ENCODE measurements at regions not wholly inside any gene's neighbourhood (a gene's known extent, or its start where the extent isn't known, plus 50 kb on each side); places are given as distances from the start of the nearest gene placed in this dataset.

GRCh38 chr5:60219921-60220320, 326.4 kb upstream of the PDE4D start:
- TF ChIP-seq, protein P1, sequence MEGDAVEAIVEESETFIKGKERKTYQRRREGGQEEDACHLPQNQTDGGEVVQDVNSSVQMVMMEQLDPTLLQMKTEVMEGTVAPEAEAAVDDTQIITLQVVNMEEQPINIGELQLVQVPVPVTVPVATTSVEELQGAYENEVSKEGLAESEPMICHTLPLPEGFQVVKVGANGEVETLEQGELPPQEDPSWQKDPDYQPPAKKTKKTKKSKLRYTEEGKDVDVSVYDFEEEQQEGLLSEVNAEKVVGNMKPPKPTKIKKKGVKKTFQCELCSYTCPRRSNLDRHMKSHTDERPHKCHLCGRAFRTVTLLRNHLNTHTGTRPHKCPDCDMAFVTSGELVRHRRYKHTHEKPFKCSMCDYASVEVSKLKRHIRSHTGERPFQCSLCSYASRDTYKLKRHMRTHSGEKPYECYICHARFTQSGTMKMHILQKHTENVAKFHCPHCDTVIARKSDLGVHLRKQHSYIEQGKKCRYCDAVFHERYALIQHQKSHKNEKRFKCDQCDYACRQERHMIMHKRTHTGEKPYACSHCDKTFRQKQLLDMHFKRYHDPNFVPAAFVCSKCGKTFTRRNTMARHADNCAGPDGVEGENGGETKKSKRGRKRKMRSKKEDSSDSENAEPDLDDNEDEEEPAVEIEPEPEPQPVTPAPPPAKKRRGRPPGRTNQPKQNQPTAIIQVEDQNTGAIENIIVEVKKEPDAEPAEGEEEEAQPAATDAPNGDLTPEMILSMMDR (IDR thresholded peaks at IDR 0.05; ENCODE audit: extremely low read depth in 1 of 2, insufficient read depth in 1 of 2, low read depth in 1 of 2, low read length in 2 of 2), result no peak
- TF ChIP-seq POLR2A (IDR thresholded peaks at IDR 0.05; ENCODE audit: low read depth, low read length) (no peak), EZH2 (IDR thresholded peaks at IDR 0.05; ENCODE audit: borderline replicate concordance, low read depth, low read length, severe bottlenecking) (no peak), POLR2AphosphoS5 (IDR thresholded peaks at IDR 0.05; ENCODE audit: insufficient read depth, low read depth, low read length) (no peak), FOS (IDR thresholded peaks at IDR 0.05; ENCODE audit: borderline replicate concordance, insufficient read depth, low read length) (no peak), JUN (IDR thresholded peaks at IDR 0.05; ENCODE audit: borderline replicate concordance, insufficient read depth, insufficient read length, low read depth) (no peak)

All from endothelial cell of umbilical vein (primary cell).